GM20431 (cell line): ENCODE measurements at regions not wholly inside any gene's neighbourhood (a gene's known extent, or its start where the extent isn't known, plus 50 kb on each side); places are given as distances from the start of the nearest gene placed in this dataset.
"Not testable (repeated sequence)": the region's sequence is repeated elsewhere in the genome, so short reads cannot be mapped to it uniquely, and the experiment has no call there.

Experiments
- in situ Hi-C: fragments of 300-500 bp; cut with MseI, MboI; formaldehyde crosslinking; loops from one replicate; pipeline ENCODE4 v1.15.0; 2020; ENCODE audit warnings: low sequenced_read_pairs; ENCODE audit not compliant: unreplicated experiment

- in situ Hi-C loops: no loop called here
Measured at GRCh38 chr4:85018983-85019382, 52.5 kb upstream of the WDFY3 start.

DNA sequence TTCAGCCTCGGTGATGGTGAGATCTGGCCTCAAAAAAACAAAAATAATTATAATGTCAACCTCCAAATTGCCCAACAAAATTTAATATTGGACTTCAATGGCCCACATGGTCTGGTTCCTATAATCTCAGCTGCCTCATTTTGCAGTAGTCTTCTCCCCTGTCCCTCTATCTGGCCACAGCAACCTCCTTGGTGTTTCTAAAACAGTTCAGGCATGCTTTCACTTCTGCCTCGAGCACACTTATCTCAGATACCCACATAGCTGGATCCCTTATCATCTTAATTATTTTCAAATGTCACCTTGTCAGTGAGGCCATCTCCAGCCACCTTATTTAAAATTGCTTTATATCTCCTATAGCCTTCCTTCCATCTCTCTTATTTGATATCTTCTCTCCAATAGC lies 52.9 kb upstream of the WDFY3 start:
- in situ Hi-C loops: no loop called here

DNA sequence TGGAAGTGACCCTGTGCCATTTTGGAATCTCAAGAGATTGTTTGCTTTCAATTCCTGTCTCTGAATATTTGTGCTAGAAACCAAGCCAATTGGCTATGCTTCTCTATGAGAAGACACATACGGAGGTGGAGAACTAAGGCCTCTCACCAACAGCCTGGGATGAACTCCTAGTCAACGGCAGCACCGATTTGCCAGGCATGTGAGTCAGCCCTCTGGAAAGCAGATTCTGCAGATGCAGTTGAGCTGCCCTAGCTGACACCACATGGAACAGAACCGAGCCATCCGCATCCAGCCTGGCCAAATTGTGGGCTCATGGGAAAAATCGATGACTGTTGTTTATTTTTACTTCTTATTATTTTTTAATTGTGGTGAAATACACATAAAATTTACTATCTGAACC lies 58.2 kb upstream of the WDFY3 start:
- in situ Hi-C loops: no loop called here

GRCh38 chr4:85028910-85029309 lies 62.4 kb upstream of the WDFY3 start:
- in situ Hi-C loops: no loop called here

GRCh38 chr4:85029453-85029852 lies 63.0 kb upstream of the WDFY3 start:
- in situ Hi-C loops: no loop called here

DNA sequence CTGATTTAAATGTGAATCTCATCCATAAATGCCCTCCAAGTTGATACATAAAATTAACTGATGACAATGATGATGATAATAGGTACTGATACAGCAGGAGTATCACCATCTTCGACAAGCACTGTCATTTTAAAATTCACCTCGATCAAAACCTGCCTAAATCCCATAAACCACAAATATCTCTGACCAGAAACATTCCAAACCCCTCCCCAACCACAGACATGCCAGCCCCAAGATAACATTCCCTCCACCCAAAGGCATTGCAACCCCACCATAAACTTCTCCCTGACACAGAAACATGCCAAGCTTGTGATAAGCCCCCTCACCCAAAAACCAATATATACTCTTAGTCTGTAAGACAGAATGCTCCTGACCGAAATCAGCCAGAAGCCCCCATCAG lies 63.7 kb upstream of the WDFY3 start:
- in situ Hi-C loops: no loop called here

- in situ Hi-C loops: not testable (repeated sequence)
Measured at GRCh38 chr4:85033838-85034237, 67.3 kb upstream of the WDFY3 start.

DNA sequence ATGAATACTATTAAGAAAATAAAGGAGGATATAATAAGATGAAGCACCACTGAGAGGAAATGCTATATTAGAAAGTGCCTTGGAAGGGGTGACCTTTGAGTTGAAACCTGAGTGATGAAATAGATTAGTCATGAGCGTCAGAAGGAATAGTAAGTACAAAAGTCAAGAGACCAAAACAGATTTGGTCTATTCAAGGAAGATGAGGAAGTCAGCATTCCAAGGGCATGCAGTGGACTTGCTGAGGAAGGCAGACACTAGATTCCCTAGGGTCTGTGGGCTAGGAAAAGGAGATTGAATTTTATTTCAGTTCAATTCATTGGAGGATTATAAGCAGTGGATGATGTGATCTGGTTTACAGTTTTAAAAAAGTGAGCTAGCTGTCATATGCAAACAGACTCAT lies 73.0 kb upstream of the WDFY3 start:
- in situ Hi-C loops: no loop called here

GRCh38 chr4:85043812-85044496 lies 77.5 kb upstream of the WDFY3 start:
- in situ Hi-C loops: not testable (repeated sequence)

GRCh38 chr4:85050736-85051135 lies 84.2 kb upstream of the WDFY3 start:
- in situ Hi-C loops: no loop called here

DNA sequence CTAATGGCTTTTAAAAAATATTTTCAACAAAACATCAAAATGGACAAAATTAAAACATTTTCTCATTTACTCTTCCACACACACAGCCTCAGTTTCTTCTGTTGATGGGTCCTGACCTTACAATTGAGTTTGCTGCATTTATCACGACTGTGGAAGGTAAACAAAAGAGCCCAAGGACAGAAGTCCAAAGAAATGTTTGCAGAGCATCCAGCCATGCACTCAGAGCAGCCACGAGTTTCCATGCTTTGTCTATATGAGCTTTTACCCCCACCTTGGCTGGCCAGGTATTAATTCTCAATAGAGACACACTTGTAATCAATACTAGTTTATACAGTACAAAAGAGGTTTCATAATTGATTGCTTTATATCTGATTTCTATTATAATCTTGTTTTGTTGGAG lies 85.0 kb upstream of the WDFY3 start:
- in situ Hi-C loops: no loop called here

- in situ Hi-C loops: not testable (repeated sequence)
Measured at GRCh38 chr4:85054925-85055324, 88.4 kb upstream of the WDFY3 start.

GRCh38 chr4:85058551-85058950 lies 92.1 kb upstream of the WDFY3 start:
- in situ Hi-C loops: no loop called here

DNA sequence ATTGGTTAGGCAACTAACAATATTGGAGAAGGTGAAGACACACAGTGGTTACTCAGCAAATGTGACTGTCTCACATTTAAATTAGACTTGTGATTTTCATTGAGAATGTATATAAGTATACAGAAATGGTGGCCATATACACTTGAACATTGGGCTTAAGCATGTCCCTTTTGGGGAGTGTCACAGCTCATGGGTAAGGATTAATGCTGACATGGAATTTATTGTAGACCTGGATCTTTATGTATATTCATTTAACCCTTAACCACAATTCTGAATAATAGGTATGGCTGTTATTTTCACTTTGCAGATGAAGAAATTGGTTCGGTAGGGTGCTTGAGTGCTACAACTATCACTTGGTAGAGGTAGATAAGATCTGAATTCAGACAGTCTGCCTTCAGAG lies 95.5 kb upstream of the WDFY3 start:
- in situ Hi-C loops: no loop called here

GRCh38 chr4:85062466-85062865 lies 96.0 kb upstream of the WDFY3 start:
- in situ Hi-C loops: no loop called here

DNA sequence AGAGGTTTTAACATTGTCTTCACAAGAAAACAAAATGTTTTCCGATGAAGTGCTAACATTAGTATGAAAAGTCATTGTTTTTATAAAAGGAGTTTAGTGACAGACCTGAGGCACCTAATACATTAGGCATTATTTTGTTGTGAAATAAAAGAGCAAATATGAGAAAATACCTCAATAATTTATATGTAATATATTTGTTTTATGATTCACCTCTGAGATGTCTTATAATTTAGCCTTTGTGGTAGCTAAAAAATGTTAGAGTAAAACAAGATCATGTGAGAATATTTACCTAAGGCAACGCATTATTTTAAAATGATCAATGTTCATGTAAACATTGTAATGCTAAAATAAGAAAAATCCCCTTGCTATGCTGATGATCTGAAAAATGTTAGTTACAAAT lies 100.9 kb upstream of the WDFY3 start:
- in situ Hi-C loops: no loop called here

DNA sequence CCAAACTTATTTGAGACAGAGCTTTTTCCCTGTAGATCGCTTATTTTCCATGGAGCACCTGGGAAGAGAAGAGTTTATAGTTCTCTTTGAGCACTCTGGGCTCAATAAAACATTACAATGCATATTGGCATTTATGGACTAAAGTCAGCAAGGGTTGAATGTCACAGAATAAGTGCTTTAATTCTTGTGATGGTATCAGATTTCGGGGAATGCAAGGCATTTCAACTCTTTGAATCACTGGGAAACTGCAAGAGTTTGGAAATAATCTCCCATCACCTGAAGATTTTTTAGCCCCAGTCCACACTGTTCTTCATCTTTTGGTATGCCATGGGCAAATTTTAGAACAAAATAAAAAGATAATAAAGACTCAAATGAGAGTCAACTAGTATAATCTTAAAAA lies 111.5 kb upstream of the WDFY3 start:
- in situ Hi-C loops: no loop called here

- in situ Hi-C loops: no loop called here
Measured at GRCh38 chr4:85081196-85081595, 114.7 kb upstream of the WDFY3 start.

- in situ Hi-C loops: no loop called here
Measured at GRCh38 chr4:85084371-85085094, 118.0 kb upstream of the WDFY3 start.

DNA sequence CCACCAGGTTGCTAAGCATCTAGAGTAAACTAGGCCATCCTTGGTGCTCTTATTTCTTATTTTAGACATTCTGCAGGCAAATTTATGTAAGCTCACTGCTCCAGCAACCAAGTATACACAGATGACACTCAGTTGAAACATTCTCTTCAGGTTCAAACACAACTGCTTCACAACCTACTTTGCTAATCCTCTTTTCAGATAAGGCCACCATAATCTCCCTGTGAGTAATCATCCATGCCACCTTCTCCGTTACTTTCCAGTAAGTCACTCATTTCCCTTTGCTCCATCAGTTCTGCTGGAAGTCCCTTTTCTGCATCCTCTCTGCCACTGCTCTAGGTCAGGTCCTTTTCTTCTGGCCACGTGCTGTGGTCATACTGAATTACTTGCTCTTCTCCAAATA lies 120.2 kb upstream of the WDFY3 start:
- in situ Hi-C loops: no loop called here

GRCh38 chr4:85092536-85092935 lies 126.0 kb upstream of the WDFY3 start:
- in situ Hi-C loops: no loop called here

- in situ Hi-C loops: no loop called here
Measured at GRCh38 chr4:85092943-85093342, 126.5 kb upstream of the WDFY3 start.
